ENCODE measurements at regions not wholly inside any gene's neighbourhood (a gene's known extent, or its start where the extent isn't known, plus 50 kb on each side); places are given as distances from the start of the nearest gene placed in this dataset.

- Mint-ChIP-seq H3K4me3 (no peak overlapping the region), H3K36me3 (ENCODE audit: low read depth) (no peaks in the 10 kb centered on the region), H3K9me3 (no peaks in the 10 kb centered on the region), H3K27ac (no peak overlapping the region), H3K4me1 (ENCODE audit: low read depth) (no peaks in the 10 kb centered on the region), H3K27me3 (ENCODE audit: low read depth) (no peaks in the 10 kb centered on the region)
Measured at GRCh38 chr9:120212853-120213200, 367.1 kb downstream of the CDK5RAP2 start.

- Mint-ChIP-seq H3K9me3 (no peaks in the 10 kb centered on the region), H3K27me3 (ENCODE audit: low read depth) (no peaks in the 10 kb centered on the region), H3K27ac (no peak overlapping the region), H3K4me3 (no peak overlapping the region), H3K4me1 (ENCODE audit: low read depth) (no peaks in the 10 kb centered on the region), H3K36me3 (ENCODE audit: low read depth) (no peaks in the 10 kb centered on the region)
Measured at GRCh38 chr9:120212153-120212852, 367.7 kb downstream of the CDK5RAP2 start.

GRCh38 chr9:120210274-120210673 lies 369.7 kb downstream of the CDK5RAP2 start:
- H3K36me3 Mint-ChIP-seq (ENCODE audit: low read depth) = no peaks in the 10 kb centered on the region
- no peaks in the 10 kb centered on the region for H3K27me3 Mint-ChIP-seq (ENCODE audit: low read depth)
- no peak overlapping the region for H3K4me3 Mint-ChIP-seq
- H3K27ac Mint-ChIP-seq = no peak overlapping the region
- no peaks in the 10 kb centered on the region for H3K9me3 Mint-ChIP-seq
- no peaks in the 10 kb centered on the region for H3K4me1 Mint-ChIP-seq (ENCODE audit: low read depth)

- Mint-ChIP-seq H3K4me3 (no peak overlapping the region), H3K4me1 (ENCODE audit: low read depth) (no peaks in the 10 kb centered on the region), H3K27ac (no peak overlapping the region), H3K27me3 (ENCODE audit: low read depth) (no peaks in the 10 kb centered on the region), H3K9me3 (no peaks in the 10 kb centered on the region), H3K36me3 (ENCODE audit: low read depth) (no peaks in the 10 kb centered on the region)
Measured at GRCh38 chr9:120202856-120203654, 376.9 kb downstream of the CDK5RAP2 start.

GRCh38 chr9:120198027-120198426 lies 381.9 kb downstream of the CDK5RAP2 start:
- no peaks in the 10 kb centered on the region for H3K27me3 Mint-ChIP-seq (ENCODE audit: low read depth)
- no peaks in the 10 kb centered on the region for H3K9me3 Mint-ChIP-seq
- H3K36me3 Mint-ChIP-seq (ENCODE audit: low read depth) = no peaks in the 10 kb centered on the region
- H3K4me3 Mint-ChIP-seq = no peak overlapping the region
- no peaks in the 10 kb centered on the region for H3K4me1 Mint-ChIP-seq (ENCODE audit: low read depth)
- no peak overlapping the region for H3K27ac Mint-ChIP-seq

- no peak overlapping the region for H3K4me3 Mint-ChIP-seq
Measured at GRCh38 chr9:120197605-120198004, 382.4 kb downstream of the CDK5RAP2 start.

GRCh38 chr9:120191141-120191540 lies 388.8 kb downstream of the CDK5RAP2 start:
- no peaks in the 10 kb centered on the region for H3K4me1 Mint-ChIP-seq (ENCODE audit: low read depth)
- H3K36me3 Mint-ChIP-seq (ENCODE audit: low read depth) = no peaks in the 10 kb centered on the region
- no peak overlapping the region for H3K4me3 Mint-ChIP-seq
- H3K27ac Mint-ChIP-seq = no peak overlapping the region
- H3K27me3 Mint-ChIP-seq (ENCODE audit: low read depth) = peaks cover 3% of the 10 kb centered on the region
- H3K9me3 Mint-ChIP-seq = no peaks in the 10 kb centered on the region

More at GRCh38 chr9:120197605-120198004, 382.4 kb downstream of the CDK5RAP2 start:
- Mint-ChIP-seq H3K9me3 (no peaks in the 10 kb centered on the region), H3K36me3 (ENCODE audit: low read depth) (no peaks in the 10 kb centered on the region), H3K4me1 (ENCODE audit: low read depth) (no peaks in the 10 kb centered on the region), H3K27ac (no peak overlapping the region), H3K27me3 (ENCODE audit: low read depth) (no peaks in the 10 kb centered on the region)

GRCh38 chr9:120187758-120188157 lies 392.2 kb downstream of the CDK5RAP2 start:
- no peaks in the 10 kb centered on the region for H3K9me3 Mint-ChIP-seq
- no peak overlapping the region for H3K27ac Mint-ChIP-seq
- peaks cover 3% of the 10 kb centered on the region for H3K27me3 Mint-ChIP-seq (ENCODE audit: low read depth)
- no peaks in the 10 kb centered on the region for H3K36me3 Mint-ChIP-seq (ENCODE audit: low read depth)
- H3K4me3 Mint-ChIP-seq = no peak overlapping the region
- no peaks in the 10 kb centered on the region for H3K4me1 Mint-ChIP-seq (ENCODE audit: low read depth)

GRCh38 chr9:120186276-120186675 lies 393.7 kb downstream of the CDK5RAP2 start:
- no peaks in the 10 kb centered on the region for H3K36me3 Mint-ChIP-seq (ENCODE audit: low read depth)
- no peak overlapping the region for H3K4me3 Mint-ChIP-seq
- no peaks in the 10 kb centered on the region for H3K9me3 Mint-ChIP-seq
- H3K4me1 Mint-ChIP-seq (ENCODE audit: low read depth) = no peaks in the 10 kb centered on the region
- peaks cover 3% of the 10 kb centered on the region for H3K27me3 Mint-ChIP-seq (ENCODE audit: low read depth)
- H3K27ac Mint-ChIP-seq = no peak overlapping the region

- H3K4me3 Mint-ChIP-seq = no peak overlapping the region
- no peaks in the 10 kb centered on the region for H3K4me1 Mint-ChIP-seq (ENCODE audit: low read depth)
- no peaks in the 10 kb centered on the region for H3K36me3 Mint-ChIP-seq (ENCODE audit: low read depth)
- H3K27me3 Mint-ChIP-seq (ENCODE audit: low read depth) = no peaks in the 10 kb centered on the region
- no peaks in the 10 kb centered on the region for H3K9me3 Mint-ChIP-seq
- no peak overlapping the region for H3K27ac Mint-ChIP-seq
Measured at GRCh38 chr9:120184266-120184665, 395.7 kb downstream of the CDK5RAP2 start.

- Mint-ChIP-seq H3K27ac (no peak overlapping the region), H3K36me3 (ENCODE audit: low read depth) (no peaks in the 10 kb centered on the region), H3K9me3 (no peaks in the 10 kb centered on the region), H3K27me3 (ENCODE audit: low read depth) (no peaks in the 10 kb centered on the region), H3K4me3 (no peak overlapping the region), H3K4me1 (ENCODE audit: low read depth) (no peaks in the 10 kb centered on the region)
Measured at GRCh38 chr9:120183615-120184014, 396.4 kb downstream of the CDK5RAP2 start.

GRCh38 chr9:120182011-120182410 lies 398.0 kb downstream of the CDK5RAP2 start:
- H3K36me3 Mint-ChIP-seq (ENCODE audit: low read depth) = no peaks in the 10 kb centered on the region
- H3K9me3 Mint-ChIP-seq = no peaks in the 10 kb centered on the region
- H3K4me1 Mint-ChIP-seq (ENCODE audit: low read depth) = no peaks in the 10 kb centered on the region
- H3K27me3 Mint-ChIP-seq (ENCODE audit: low read depth) = no peaks in the 10 kb centered on the region
- H3K27ac Mint-ChIP-seq = no peak overlapping the region
- no peak overlapping the region for H3K4me3 Mint-ChIP-seq

GRCh38 chr9:120177121-120177520 lies 402.8 kb downstream of the CDK5RAP2 start:
- no peaks in the 10 kb centered on the region for H3K9me3 Mint-ChIP-seq
- H3K27me3 Mint-ChIP-seq (ENCODE audit: low read depth) = no peaks in the 10 kb centered on the region
- no peaks in the 10 kb centered on the region for H3K36me3 Mint-ChIP-seq (ENCODE audit: low read depth)
- H3K27ac Mint-ChIP-seq = no peak overlapping the region
- H3K4me1 Mint-ChIP-seq (ENCODE audit: low read depth) = no peaks in the 10 kb centered on the region
- H3K4me3 Mint-ChIP-seq = no peak overlapping the region

- Mint-ChIP-seq H3K27ac (no peak overlapping the region), H3K4me3 (no peak overlapping the region), H3K36me3 (ENCODE audit: low read depth) (no peaks in the 10 kb centered on the region), H3K4me1 (ENCODE audit: low read depth) (no peaks in the 10 kb centered on the region), H3K27me3 (ENCODE audit: low read depth) (no peaks in the 10 kb centered on the region), H3K9me3 (no peaks in the 10 kb centered on the region)
Measured at GRCh38 chr9:120175031-120175430, 404.9 kb downstream of the CDK5RAP2 start.

GRCh38 chr9:120161776-120162175 lies 418.2 kb downstream of the CDK5RAP2 start:
- H3K27me3 Mint-ChIP-seq (ENCODE audit: low read depth) = no peaks in the 10 kb centered on the region
- H3K4me3 Mint-ChIP-seq = no peak overlapping the region
- H3K36me3 Mint-ChIP-seq (ENCODE audit: low read depth) = no peaks in the 10 kb centered on the region
- H3K4me1 Mint-ChIP-seq (ENCODE audit: low read depth) = no peaks in the 10 kb centered on the region
- no peaks in the 10 kb centered on the region for H3K9me3 Mint-ChIP-seq
- no peak overlapping the region for H3K27ac Mint-ChIP-seq
